ENCODE measurements at regions not wholly inside any gene's neighbourhood (a gene's known extent, or its start where the extent isn't known, plus 50 kb on each side); places are given as distances from the start of the nearest gene placed in this dataset.
"Not testable (repeated sequence)": the region's sequence is repeated elsewhere in the genome, so short reads cannot be mapped to it uniquely, and the experiment has no call there.

GRCh38 chr5:57631139-57631538 is 148.5 kb upstream of the ACTBL2 start:
- TF ChIP-seq CTCF, POLR2A (IDR thresholded peaks at IDR 0.05): not testable (repeated sequence)
